D721Med (cell line): ENCODE measurements at regions not wholly inside any gene's neighbourhood (a gene's known extent, or its start where the extent isn't known, plus 50 kb on each side); places are given as distances from the start of the nearest gene placed in this dataset.
"Not testable (repeated sequence)": the region's sequence is repeated elsewhere in the genome, so short reads cannot be mapped to it uniquely, and the experiment has no call there.

Experiments used
- DNase-seq: peaks from one replicate; pipeline ENCODE4 v3.0.0; 2011; ENCODE audit warnings: low spot score; ENCODE audit not compliant: insufficient read length
- FAIRE-seq: peaks from 2 replicates; lab custom pipeline; 2011; peaks lifted over from hg19 to GRCh38; lab: Jason Lieb, UNC
- TF ChIP-seq, protein P1 (sequence below): IDR thresholded peaks from 2 replicates; pipeline ENCODE4 v1.5.1; 2012; ENCODE audit warnings: mild to moderate bottlenecking, control low read depth; ENCODE audit not compliant: insufficient read depth; ENCODE audit errors: missing control alignments

GRCh38 chr15:67936258-67936657 lies 96.4 kb upstream of the RNU6-1 start:
- FAIRE-seq = no peak
- TF ChIP-seq, protein P1, sequence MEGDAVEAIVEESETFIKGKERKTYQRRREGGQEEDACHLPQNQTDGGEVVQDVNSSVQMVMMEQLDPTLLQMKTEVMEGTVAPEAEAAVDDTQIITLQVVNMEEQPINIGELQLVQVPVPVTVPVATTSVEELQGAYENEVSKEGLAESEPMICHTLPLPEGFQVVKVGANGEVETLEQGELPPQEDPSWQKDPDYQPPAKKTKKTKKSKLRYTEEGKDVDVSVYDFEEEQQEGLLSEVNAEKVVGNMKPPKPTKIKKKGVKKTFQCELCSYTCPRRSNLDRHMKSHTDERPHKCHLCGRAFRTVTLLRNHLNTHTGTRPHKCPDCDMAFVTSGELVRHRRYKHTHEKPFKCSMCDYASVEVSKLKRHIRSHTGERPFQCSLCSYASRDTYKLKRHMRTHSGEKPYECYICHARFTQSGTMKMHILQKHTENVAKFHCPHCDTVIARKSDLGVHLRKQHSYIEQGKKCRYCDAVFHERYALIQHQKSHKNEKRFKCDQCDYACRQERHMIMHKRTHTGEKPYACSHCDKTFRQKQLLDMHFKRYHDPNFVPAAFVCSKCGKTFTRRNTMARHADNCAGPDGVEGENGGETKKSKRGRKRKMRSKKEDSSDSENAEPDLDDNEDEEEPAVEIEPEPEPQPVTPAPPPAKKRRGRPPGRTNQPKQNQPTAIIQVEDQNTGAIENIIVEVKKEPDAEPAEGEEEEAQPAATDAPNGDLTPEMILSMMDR = no peak
- no peak for DNase-seq

DNA sequence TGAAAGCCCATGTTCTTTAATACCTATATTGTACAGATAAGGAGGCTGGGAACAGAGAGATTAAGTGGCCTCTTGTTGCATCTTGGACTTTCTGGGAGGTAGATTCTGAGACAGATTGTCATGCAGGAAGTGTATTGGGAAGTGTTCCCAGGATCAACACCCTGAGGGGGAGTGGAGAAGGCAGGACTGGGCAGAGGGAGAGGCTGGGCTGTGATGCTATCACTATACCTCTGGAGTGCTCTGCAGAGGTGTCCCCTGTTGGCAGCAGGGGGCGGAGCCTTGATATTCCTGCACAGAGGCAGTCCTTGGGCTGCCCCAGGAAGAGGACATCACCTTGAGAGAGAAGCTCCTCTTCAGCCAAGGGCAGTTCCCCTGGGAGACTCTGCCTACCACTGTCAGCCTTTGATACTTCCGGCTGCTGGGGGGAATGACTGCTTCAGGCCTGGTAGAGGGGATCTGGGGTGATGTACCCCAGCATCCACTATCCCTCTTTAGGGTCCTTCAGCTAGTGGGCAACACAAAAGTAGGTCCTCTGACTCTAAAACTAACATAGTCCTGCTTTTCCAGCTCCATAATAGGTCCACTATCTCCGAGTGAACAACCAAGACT lies 97.4 kb upstream of the RNU6-1 start:
- FAIRE-seq (no peak), DNase-seq (no peak)
- TF ChIP-seq, protein P1 = no peak

GRCh38 chr15:67939179-67939578 lies 99.3 kb upstream of the RNU6-1 start:
- FAIRE-seq, DNase-seq: not testable (repeated sequence)

- DNase-seq, FAIRE-seq: not testable (repeated sequence)
Measured at GRCh38 chr15:67939588-67940323, 99.9 kb upstream of the RNU6-1 start.

- TF ChIP-seq, protein P1 = no peak
- FAIRE-seq = no peak
Measured at GRCh38 chr15:67940324-67940719, 100.5 kb upstream of the RNU6-1 start.

DNA sequence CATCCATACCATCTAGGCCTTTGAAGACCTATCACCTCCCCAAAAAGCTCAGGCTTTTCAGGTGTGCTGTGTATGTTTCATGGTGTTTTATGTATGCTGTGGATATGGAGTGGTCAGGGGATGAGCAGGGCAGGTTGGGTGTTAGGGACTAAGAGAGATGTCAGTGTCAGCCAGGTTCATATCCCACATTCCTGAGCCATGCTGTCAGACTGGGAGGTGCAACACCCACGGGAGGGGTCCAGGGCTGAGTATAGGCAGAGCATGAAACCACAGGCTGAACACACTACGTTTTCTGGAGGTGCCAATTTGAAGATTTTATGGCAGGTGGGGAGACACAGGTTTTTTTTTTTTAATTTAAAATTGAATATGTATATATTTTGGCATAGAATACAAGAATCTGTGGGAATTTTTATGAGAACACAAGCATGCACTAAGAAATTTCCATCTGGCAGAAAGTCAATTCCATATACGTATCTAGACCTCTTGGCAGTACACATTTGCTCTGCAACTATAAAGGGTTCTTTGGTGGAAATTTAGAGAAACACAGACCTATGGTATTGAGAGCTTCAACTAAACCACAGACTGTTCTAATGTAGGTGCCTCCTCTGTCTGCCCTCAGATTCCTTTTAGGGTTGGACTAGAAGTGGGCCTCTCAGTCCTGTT lies 101.9 kb upstream of the RNU6-1 start:
- no peak for DNase-seq
- TF ChIP-seq, protein P1 = no peak
- no peak for FAIRE-seq

More at GRCh38 chr15:67940324-67940719, 100.5 kb upstream of the RNU6-1 start:
- DNase-seq = no peak

GRCh38 chr15:67943475-67943874 lies 103.6 kb upstream of the RNU6-1 start:
- TF ChIP-seq, protein P1 = no peak
- no peak for DNase-seq
- FAIRE-seq = no peak
